ENCODE measurements at regions not wholly inside any gene's neighbourhood (a gene's known extent, or its start where the extent isn't known, plus 50 kb on each side); places are given as distances from the start of the nearest gene placed in this dataset.

DNA sequence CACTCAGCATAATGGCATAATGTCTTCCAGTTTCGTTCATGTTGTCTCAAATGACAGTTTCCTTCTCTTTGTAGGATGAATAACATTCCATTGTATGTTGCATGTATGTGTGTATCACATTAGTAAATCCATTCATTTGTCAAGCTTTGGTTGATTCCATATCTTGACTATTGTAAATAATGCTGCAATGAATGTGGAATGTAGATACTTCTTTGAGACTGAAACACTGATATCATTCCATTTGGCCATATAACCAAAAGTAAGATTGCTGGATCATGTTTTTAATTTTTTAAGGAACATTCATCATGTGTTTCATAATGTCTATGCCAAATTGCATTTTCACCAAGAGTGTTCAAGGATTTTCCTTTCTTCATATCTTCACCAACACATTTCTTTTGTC lies 1711.4 kb upstream of the PIK3C3 start:
- TF ChIP-seq, protein P1, sequence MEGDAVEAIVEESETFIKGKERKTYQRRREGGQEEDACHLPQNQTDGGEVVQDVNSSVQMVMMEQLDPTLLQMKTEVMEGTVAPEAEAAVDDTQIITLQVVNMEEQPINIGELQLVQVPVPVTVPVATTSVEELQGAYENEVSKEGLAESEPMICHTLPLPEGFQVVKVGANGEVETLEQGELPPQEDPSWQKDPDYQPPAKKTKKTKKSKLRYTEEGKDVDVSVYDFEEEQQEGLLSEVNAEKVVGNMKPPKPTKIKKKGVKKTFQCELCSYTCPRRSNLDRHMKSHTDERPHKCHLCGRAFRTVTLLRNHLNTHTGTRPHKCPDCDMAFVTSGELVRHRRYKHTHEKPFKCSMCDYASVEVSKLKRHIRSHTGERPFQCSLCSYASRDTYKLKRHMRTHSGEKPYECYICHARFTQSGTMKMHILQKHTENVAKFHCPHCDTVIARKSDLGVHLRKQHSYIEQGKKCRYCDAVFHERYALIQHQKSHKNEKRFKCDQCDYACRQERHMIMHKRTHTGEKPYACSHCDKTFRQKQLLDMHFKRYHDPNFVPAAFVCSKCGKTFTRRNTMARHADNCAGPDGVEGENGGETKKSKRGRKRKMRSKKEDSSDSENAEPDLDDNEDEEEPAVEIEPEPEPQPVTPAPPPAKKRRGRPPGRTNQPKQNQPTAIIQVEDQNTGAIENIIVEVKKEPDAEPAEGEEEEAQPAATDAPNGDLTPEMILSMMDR (conservative IDR thresholded peaks at IDR 0.05; ENCODE audit: low read depth, low read length), result no peak
- no peak for TF ChIP-seq EZH2 (IDR thresholded peaks at IDR 0.05; ENCODE audit: low read length, unreplicated experiment)
